ENCODE measurements at regions not wholly inside any gene's neighbourhood (a gene's known extent, or its start where the extent isn't known, plus 50 kb on each side); places are given as distances from the start of the nearest gene placed in this dataset.

DNA sequence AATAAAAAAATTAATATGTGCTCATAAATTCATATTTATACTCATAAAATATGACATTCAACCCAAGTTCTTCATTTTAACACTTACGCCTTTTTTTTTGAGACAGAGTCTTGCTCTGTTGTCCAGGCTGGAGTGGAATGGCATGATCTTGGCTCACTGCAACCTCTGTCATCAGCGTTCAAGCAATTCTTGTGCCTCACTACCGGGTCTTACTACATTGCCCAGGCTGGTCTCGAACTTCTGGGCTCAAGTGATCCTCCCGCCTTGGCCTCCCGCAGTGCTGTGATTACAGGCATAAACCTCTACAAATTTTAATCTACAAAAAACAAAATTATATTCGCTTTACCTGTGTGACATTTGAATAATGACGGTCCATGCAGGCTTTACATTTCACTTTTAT, 74.1 kb upstream of the SNRPN start:
- TF ChIP-seq CTCF (IDR thresholded peaks at IDR 0.05): no peak
- TF ChIP-seq TCF7L2 (IDR thresholded peaks at IDR 0.05; ENCODE audit: low read depth, low read length): no peak
- TF ChIP-seq REST (IDR thresholded peaks at IDR 0.05; ENCODE audit: insufficient read depth in 1 of 2, low read depth in 2 of 2, low read length in 1 of 2): no peak

Data from Panc1 (cell line).